Loucy (cell line): ENCODE measurements at regions not wholly inside any gene's neighbourhood (a gene's known extent, or its start where the extent isn't known, plus 50 kb on each side); places are given as distances from the start of the nearest gene placed in this dataset.

ENCODE experiments used
- CTCF ChIP-seq: fragments of 200-600 bp; sonication (generic); conservative IDR thresholded peaks from 2 replicates; pipeline ENCODE4 v1.5.1; 2014; ENCODE audit warnings: mild to moderate bottlenecking, antibody characterized with exemption, low read length
- EZH2phosphoT487 ChIP-seq: fragments of 200-600 bp; IDR thresholded peaks from 2 replicates; pipeline ENCODE4 v1.6.1; 2018; ENCODE audit warnings: antibody characterized with exemption, mild to moderate bottlenecking, moderate library complexity, borderline replicate concordance

DNA sequence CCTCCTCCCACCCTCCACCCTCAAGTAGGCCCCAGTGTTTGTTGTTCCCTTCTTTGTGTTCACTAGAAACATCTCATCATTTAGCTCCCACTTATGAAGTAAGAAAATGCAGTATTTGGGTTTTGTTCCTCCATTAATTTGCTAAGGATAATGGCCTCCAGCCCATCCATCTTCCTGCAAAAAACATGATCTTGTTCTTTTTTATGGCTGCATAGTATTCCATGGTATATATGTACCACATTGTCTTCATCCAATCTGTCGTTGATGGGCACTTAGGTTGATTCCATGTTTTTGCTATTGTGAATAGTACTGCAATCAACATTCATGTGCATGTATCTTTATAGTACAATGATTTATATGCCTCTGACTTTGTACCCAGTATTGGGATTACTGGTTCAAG, 416.8 kb upstream of the SASH1 start:
- TF ChIP-seq CTCF (no peak), EZH2phosphoT487 (no peak)
